Naive B cell (primary cell): ENCODE measurements at regions not wholly inside any gene's neighbourhood (a gene's known extent, or its start where the extent isn't known, plus 50 kb on each side); places are given as distances from the start of the nearest gene placed in this dataset.
"Not testable (repeated sequence)": the region's sequence is repeated elsewhere in the genome, so short reads cannot be mapped to it uniquely, and the experiment has no call there.

Experiments used
- ATAC-seq, 2 donors: fragments of 150-1000 bp; cut with Tn5 transposase; 2 replicates each; pipeline ENCODE4 v1.10.0; 2021; ENCODE audit warnings: low read depth in 2 of 2, mild to moderate bottlenecking in 2 of 2, moderate library complexity in 2 of 2
- DNase-seq: peaks from one replicate; pipeline ENCODE4 v3.0.0; 2022
- H3K27ac Mint-ChIP-seq, 6 donors: one replicate each; pipeline ENCODE4 v1.8.0; 2020 to 2022; ENCODE audit warnings: mild to moderate bottlenecking in 6 of 6, mixed read lengths in 6 of 6, moderate library complexity in 5 of 6, inconsistent platforms in 2 of 6
- H3K27me3 Mint-ChIP-seq, 3 donors: one replicate each; pipeline ENCODE4 v1.8.0; 2021 to 2022; ENCODE audit warnings: mixed read lengths in 3 of 3, mild to moderate bottlenecking in 1 of 3
- H3K36me3 Mint-ChIP-seq, 2 donors: one replicate each; pipeline ENCODE4 v1.8.0; 2020 to 2022; ENCODE audit warnings: mixed read lengths in 2 of 2, inconsistent platforms in 1 of 2, mild to moderate bottlenecking in 1 of 2
- H3K4me1 Mint-ChIP-seq, 3 donors: one replicate each; pipeline ENCODE4 v1.8.0; 2020 to 2022; ENCODE audit warnings: mixed read lengths in 3 of 3, inconsistent platforms in 1 of 3, mild to moderate bottlenecking in 1 of 3, moderate library complexity in 1 of 3
- H3K4me3 Mint-ChIP-seq, 8 donors: one replicate each; pipeline ENCODE4 v1.8.0; 2020 to 2022; ENCODE audit warnings: mild to moderate bottlenecking in 8 of 8, mixed read lengths in 8 of 8, moderate library complexity in 8 of 8, inconsistent platforms in 2 of 8
- H3K9me3 Mint-ChIP-seq, 7 donors: one replicate each; pipeline ENCODE4 v1.8.0; 2020 to 2022; ENCODE audit warnings: mixed read lengths in 7 of 7, mild to moderate bottlenecking in 5 of 7, inconsistent platforms in 2 of 7, moderate library complexity in 1 of 7

DNA sequence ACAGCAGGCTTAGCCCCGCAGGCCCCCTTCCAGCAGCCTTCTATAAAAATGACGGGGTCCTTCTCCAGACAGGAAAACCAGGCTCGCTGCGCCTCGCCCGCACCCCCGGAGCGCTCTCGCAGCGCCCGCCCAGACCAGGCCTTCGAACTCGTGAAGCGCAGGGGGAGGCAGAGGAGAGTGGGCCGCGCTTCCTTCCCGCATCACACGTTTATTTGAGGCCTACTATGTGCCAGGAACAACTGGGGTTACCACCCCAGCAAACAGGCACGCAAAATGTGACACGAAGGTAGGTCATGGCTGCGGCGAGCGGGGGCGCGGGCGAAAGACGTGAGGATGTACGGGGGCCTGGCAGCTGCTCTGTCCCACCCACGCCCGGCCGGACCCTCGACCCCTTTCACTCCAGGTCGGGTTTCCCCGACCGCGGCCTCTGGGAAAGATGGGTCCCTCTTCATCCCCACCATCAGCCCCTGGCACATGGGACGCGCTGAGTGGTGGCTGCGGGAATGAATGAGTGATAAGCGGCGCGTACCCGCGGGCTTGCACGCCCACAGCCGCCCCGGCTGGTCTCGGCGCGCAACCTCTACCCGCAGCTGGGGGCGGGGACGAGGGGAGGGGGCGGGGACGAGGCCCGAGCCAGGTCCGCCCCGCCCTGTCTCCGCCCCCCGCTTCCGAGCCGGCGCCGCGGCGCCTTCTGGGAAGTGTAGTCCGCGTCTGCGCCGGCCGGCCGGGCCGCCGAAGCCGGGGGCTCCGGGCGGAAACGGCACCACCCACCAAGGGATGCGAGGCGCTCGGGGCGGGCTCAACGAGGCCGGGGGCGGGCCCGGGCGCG lies 59.1 kb downstream of the ZNF467 start:
- peaks cover 7 to 27% (median 23%) of the 10 kb centered on the region in 7 donors for H3K9me3 Mint-ChIP-seq
- peaks cover 16 to 26% (median 16%) of the 10 kb centered on the region in 3 donors for H3K4me1 Mint-ChIP-seq
- ATAC-seq (peak; percentile 87 to 89), DNase-seq (peak; percentile 81)
- no peaks in the 10 kb centered on the region for H3K27me3 Mint-ChIP-seq
- H3K36me3 Mint-ChIP-seq: peaks cover 3 to 15% of the 10 kb centered on the region in 2 donors
- peak overlapping the region; percentile 73 to 93 (median 85) for H3K4me3 Mint-ChIP-seq
- H3K27ac Mint-ChIP-seq: peak overlapping the region in 2 of 6 donors; percentile 47 to 62

DNA sequence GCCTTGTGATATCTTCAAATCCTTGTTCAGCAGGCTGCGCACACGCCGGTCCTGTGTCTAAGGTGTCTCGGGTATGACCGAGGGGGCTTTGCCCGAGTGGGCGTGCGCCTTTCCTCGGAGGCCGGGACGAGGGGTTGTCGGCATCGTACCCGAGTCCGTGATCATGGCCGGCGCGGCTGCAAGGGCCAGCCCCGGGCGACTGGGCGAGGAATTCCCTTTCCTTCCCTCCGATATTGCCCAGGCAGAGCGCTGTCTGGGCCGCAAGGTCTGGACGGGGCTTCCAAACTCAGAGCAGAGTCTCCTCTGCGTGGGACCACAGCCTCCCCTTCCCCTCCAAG lies 59.7 kb downstream of the ZNF467 start:
- peak overlapping the region in 1 of 6 donors; percentile 62 for H3K27ac Mint-ChIP-seq
- no peaks in the 10 kb centered on the region for H3K27me3 Mint-ChIP-seq
- H3K9me3 Mint-ChIP-seq: peaks cover 7 to 28% (median 23%) of the 10 kb centered on the region in 7 donors
- peak overlapping the region; percentile 56 to 93 (median 82) for H3K4me3 Mint-ChIP-seq
- peaks cover 16 to 24% (median 16%) of the 10 kb centered on the region in 3 donors for H3K4me1 Mint-ChIP-seq
- ATAC-seq (no peak), DNase-seq (no peak)
- peaks cover 6 to 16% of the 10 kb centered on the region in 2 donors for H3K36me3 Mint-ChIP-seq

DNA sequence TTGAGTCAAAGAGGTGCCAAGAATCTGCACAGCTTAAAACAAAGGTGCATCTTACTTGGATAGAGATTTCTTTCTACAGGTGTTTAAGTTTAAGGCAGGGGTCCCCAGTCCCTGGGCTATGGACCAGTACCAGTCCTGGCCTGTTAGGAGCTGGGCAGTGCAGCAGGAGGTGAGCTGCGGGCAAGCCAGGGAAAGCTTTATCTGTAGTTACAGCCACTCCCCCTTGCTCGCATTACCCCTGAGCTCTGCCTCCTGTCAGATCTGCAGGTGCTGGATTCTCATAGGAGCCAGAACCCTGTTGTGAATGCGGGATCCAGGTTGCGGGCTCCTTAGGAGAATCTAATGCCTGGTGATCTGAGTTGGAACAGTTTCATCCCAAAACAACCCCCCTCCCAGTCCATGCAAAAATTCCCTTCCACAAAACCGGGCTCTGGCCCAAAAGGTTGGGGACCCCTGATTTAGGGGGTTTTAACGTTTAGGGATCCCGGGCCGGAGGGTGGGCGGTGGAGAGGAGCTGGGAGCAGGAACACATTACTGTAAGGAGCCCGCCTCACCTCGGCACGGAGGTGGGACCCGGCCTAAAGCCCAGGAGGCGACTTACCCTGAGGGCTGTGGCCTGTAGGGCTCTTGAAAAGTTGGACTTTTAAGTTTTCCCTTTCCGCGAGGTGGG lies 60.2 kb downstream of the ZNF467 start:
- DNase-seq (no peak), ATAC-seq (no peak)
- Mint-ChIP-seq H3K27me3 (no peaks in the 10 kb centered on the region), H3K4me3 (peak overlapping the region; percentile 56 to 93 (median 80)), H3K9me3 (peaks cover 7 to 32% (median 23%) of the 10 kb centered on the region in 7 donors), H3K27ac (no peak overlapping the region), H3K36me3 (peaks cover 6 to 16% of the 10 kb centered on the region in 2 donors), H3K4me1 (peaks cover 16 to 23% (median 16%) of the 10 kb centered on the region in 3 donors)

DNA sequence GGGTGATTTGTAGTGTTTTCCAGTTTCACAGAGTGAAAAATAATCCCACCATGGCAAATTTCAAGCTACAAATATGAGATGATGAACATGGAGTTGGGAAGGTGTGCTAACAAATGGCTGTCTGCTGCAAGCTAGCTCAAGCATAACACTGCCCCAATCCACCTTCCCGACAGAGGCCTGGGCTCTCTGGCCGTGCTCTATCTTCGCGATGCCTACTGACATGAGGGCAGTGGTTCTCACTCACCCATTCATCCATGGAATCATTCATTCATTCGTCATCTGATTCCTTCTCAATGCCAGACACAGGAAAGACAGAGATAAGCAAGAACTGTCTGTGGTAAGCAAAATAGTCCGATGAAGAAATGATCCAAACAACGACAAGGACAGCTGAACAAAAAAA lies 65.4 kb downstream of the ZNF467 start:
- Mint-ChIP-seq H3K4me1 (peaks cover 0 to 3% (median 0%) of the 10 kb centered on the region in 3 donors), H3K4me3 (no peak overlapping the region), H3K9me3 (peaks cover 7 to 32% (median 23%) of the 10 kb centered on the region in 7 donors), H3K27me3 (peaks cover 18 to 32% (median 20%) of the 10 kb centered on the region in 3 donors), H3K27ac (no peak overlapping the region), H3K36me3 (peaks cover 6 to 27% of the 10 kb centered on the region in 2 donors)
- ATAC-seq (no peak), DNase-seq (no peak)

DNA sequence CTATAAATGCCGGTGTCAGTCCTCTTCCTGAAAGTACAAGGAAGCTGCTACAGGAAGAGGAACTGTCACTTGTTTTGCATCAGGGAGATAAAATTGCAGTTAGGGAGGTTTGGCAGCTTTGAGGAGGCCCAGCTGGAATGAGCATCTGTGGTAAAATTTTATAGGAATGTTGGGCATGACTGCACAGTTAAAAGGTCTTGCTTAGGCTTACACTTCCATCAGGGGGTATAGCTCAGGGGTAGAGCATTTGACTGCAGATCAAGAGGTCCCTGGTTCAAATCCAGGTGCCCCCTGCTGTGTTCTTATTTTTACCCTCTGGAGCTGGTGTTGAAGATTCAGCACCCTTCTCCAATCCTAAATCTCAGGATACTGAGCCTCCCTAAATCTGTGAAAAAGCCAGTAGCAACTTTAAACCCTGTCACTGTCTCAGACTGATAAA lies 65.9 kb downstream of the ZNF467 start:
- Mint-ChIP-seq H3K27me3 (peaks cover 18 to 38% (median 26%) of the 10 kb centered on the region in 3 donors), H3K36me3 (peaks cover 6 to 27% of the 10 kb centered on the region in 2 donors), H3K4me3 (no peak overlapping the region), H3K9me3 (peaks cover 7 to 36% (median 25%) of the 10 kb centered on the region in 7 donors), H3K27ac (peak overlapping the region in 1 of 6 donors; percentile 47), H3K4me1 (peaks cover 0 to 3% (median 0%) of the 10 kb centered on the region in 3 donors)
- ATAC-seq (no peak), DNase-seq (no peak)

DNA sequence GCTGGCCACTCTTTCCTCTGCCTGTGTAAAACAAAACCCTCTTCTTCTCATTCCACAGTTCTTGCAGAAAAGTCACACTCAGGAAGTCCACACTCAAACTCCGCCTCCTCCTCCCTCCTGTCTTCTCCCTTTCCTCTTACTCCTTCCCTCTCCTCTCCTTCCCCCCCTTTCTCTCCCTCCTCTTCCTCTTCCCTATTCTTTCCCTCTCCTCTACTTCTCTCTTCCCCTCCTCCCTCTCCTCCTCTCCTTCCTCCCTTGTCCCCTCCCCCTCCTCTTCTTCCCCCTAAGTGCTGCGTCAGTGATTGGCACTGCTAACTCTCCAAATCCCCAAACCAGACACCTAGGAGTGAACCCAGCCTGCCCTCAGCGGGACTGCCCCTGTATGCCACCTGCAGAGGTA lies 67.0 kb downstream of the ZNF467 start:
- peaks cover 18 to 38% (median 31%) of the 10 kb centered on the region in 3 donors for H3K27me3 Mint-ChIP-seq
- no peak overlapping the region for H3K27ac Mint-ChIP-seq
- H3K9me3 Mint-ChIP-seq: peaks cover 6 to 32% (median 19%) of the 10 kb centered on the region in 7 donors
- DNase-seq (no peak), ATAC-seq (no peak)
- peaks cover 0 to 3% (median 0%) of the 10 kb centered on the region in 3 donors for H3K4me1 Mint-ChIP-seq
- peaks cover 6 to 26% of the 10 kb centered on the region in 2 donors for H3K36me3 Mint-ChIP-seq
- no peak overlapping the region for H3K4me3 Mint-ChIP-seq

DNA sequence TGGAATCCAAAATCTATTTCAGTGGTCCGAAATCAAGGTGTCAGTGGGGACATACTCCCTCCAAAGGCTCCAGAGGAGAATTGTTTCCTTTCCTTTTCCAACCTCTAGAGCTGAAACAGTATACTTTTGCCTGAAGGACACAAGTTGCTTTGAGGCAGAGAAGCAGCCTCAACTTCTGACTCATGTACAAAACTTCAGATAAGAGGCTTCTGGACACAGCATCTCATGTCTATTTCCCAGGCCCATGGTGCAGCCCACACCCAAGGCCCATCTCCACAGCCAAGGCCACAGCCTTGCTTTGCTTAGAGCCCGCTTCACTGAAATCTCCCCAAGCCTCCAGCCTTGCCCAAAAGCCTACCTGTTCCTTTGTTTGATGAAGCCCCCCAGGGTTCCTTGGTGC lies 68.9 kb downstream of the ZNF467 start:
- no peak for ATAC-seq
- H3K4me3 Mint-ChIP-seq: no peak overlapping the region
- H3K4me1 Mint-ChIP-seq: peaks cover 0 to 3% (median 0%) of the 10 kb centered on the region in 3 donors
- peaks cover 25 to 38% (median 31%) of the 10 kb centered on the region in 3 donors for H3K27me3 Mint-ChIP-seq
- peak overlapping the region in 1 of 6 donors; percentile 49 for H3K27ac Mint-ChIP-seq
- H3K9me3 Mint-ChIP-seq: peaks cover 0 to 20% (median 9%) of the 10 kb centered on the region in 7 donors
- no peak for DNase-seq
- H3K36me3 Mint-ChIP-seq: peaks cover 4 to 21% of the 10 kb centered on the region in 2 donors

DNA sequence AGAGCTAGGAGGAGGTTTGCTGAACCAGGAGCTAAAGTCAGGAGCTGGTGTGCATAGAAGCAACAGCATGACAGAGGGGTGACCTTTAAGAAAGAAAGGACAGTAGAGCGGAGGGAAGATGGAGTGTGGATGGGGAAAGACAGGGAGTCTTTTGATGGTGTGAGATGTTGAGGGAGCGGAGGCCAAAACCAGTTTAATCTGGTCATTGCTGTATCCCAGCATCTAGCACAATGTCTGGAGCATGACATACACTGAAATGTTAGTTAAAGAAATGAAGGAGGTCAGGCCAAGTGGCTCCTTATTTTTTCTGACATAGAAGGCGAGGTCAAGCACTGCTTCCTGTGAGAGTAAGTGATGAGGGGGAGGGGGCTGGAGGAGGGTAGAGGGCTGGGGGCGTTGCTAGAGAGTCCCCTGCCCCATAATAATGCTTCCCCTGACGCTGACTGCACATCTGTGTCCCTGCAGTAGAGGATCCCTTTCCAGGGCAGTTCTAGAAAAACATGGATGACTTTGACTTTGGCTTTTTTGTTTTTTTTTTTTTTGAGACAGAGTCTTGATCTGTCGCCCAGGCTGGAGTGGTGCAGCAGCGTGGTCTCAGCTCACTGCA lies 70.2 kb downstream of the ZNF467 start:
- DNase-seq: no peak
- peaks cover 0 to 3% (median 0%) of the 10 kb centered on the region in 3 donors for H3K4me1 Mint-ChIP-seq
- H3K27ac Mint-ChIP-seq: no peak overlapping the region
- H3K36me3 Mint-ChIP-seq: peaks cover 2 to 26% of the 10 kb centered on the region in 2 donors
- H3K27me3 Mint-ChIP-seq: peaks cover 25 to 38% (median 31%) of the 10 kb centered on the region in 3 donors
- peaks cover 0 to 21% (median 11%) of the 10 kb centered on the region in 7 donors for H3K9me3 Mint-ChIP-seq
- ATAC-seq: no peak
- H3K4me3 Mint-ChIP-seq: no peak overlapping the region

DNA sequence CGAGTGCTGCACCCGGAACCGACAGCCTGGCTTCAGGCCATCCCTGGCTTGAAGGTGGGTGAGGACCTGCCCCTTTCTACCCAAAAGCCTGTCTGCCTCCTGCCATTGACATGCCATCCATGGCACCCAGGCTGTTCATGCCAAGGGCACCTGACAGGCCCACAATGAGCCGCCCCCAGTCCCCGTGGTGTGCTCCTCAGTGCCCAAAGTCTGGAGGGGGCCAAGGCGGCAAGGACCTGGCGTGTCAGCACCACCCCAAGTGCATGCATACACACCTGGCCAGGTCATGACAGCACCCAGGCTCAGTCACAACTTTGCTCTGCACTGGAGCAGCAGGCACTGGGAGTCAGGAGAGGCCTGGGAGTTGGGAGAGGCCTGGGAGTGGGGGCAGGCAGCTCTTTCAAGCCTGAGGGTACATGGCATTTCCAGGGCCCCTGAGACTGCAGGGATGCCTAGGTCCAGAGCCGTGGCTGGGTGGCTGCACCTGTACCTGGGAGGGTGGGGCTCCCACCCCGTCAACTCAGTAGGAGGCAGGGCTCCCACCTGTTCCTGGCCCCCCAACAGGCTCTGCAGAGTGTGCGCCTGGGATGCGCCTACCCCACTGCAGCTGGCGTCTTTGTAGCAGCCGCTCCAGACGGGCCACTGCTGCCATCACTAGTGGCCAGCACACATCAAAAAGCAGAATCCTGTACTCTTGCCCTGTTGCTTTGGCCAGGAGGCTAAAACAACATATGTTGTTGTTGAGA lies 71.7 kb downstream of the ZNF467 start:
- H3K9me3 Mint-ChIP-seq: peaks cover 0 to 32% (median 21%) of the 10 kb centered on the region in 7 donors
- peaks cover 16 to 31% (median 24%) of the 10 kb centered on the region in 3 donors for H3K27me3 Mint-ChIP-seq
- peaks cover 4 to 19% of the 10 kb centered on the region in 2 donors for H3K36me3 Mint-ChIP-seq
- H3K27ac Mint-ChIP-seq: no peak overlapping the region
- ATAC-seq (no peak), DNase-seq (no peak)
- H3K4me3 Mint-ChIP-seq: no peak overlapping the region
- no peaks in the 10 kb centered on the region for H3K4me1 Mint-ChIP-seq

DNA sequence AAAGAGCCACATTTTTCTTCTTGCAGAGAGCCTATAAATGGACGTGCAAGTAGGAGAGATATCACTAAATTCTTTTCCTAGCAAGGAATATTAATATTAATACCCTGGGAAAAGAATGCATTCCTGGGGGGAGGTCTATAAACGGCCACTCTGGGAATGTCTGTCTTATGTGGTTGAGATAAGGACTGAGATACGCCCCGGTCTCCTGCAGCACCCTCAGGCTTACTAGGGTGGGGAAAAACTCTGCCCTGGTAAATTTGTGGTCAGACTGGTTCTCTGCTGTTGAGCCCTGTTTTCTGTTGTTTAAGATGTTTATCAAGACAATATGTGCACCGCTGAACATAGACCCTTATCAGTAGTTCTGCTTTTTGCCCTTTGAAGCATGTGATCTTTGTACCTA lies 75.6 kb downstream of the ZNF467 start:
- Mint-ChIP-seq H3K36me3 (peaks cover 4 to 16% of the 10 kb centered on the region in 2 donors), H3K27me3 (peaks cover 15 to 32% (median 26%) of the 10 kb centered on the region in 3 donors), H3K9me3 (peaks cover 0 to 39% (median 25%) of the 10 kb centered on the region in 7 donors)
- DNase-seq, H3K4me3 Mint-ChIP-seq, H3K27ac Mint-ChIP-seq, ATAC-seq, H3K4me1 Mint-ChIP-seq: not testable (repeated sequence)

DNA sequence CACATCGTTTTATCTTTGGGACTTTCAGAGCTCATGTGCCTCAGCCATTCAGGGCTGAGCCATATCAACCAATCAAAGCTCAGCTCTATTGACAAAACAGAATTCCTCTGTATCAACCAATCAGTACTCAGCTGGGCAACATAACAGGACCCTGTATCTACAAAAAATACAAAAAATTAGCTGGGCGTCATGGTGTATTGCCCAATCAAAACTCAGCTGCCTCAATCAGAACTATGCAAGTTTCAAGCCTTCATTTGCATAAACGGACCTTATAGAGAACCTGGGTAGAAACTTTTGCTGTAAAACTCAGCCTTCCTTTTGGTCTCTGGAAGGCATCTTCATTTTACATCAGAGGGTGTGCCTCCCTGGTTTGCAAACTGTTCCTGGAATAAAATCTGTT lies 77.1 kb downstream of the ZNF467 start:
- H3K4me1 Mint-ChIP-seq: peaks cover 0 to 4% (median 0%) of the 10 kb centered on the region in 3 donors
- DNase-seq: no peak
- peaks cover 15 to 40% (median 38%) of the 10 kb centered on the region in 3 donors for H3K27me3 Mint-ChIP-seq

DNA sequence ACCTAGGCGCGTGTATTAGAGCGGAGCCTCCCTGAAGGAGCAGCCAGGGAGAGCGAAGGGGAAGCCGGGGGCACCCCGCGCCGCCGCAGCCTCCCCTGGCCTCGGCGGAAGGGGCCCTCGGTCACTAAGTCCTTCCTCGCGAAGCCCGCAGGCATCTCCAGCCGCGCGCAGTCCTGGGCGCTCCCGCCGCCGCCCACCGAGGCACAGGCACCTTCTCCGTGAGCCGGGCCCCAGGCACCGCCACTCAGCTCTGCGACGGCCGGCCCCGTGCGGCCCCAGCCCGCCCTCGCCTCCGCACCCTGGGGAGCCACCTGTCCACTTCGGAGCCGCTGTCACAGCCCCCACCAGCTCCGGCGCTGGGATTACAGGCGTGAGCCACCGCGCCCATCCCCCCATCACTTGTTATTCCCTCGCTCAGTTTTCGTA lies 80.8 kb downstream of the ZNF467 start:
- H3K4me1 Mint-ChIP-seq: peaks cover 0 to 4% (median 0%) of the 10 kb centered on the region in 3 donors
- H3K4me3 Mint-ChIP-seq: peak overlapping the region in 1 of 8 donors; percentile 69
- peaks cover 0 to 34% (median 14%) of the 10 kb centered on the region in 7 donors for H3K9me3 Mint-ChIP-seq
- ATAC-seq: no peak
- no peaks in the 10 kb centered on the region for H3K36me3 Mint-ChIP-seq
- peaks cover 44 to 72% (median 65%) of the 10 kb centered on the region in 3 donors for H3K27me3 Mint-ChIP-seq
- no peak overlapping the region for H3K27ac Mint-ChIP-seq
- DNase-seq: no peak

More for the DNA sequence above, 77.1 kb downstream of the ZNF467 start:
- Mint-ChIP-seq H3K9me3 (peaks cover 0 to 39% (median 27%) of the 10 kb centered on the region in 7 donors), H3K4me3 (no peak overlapping the region), H3K27ac (no peak overlapping the region), H3K36me3 (peaks cover 4 to 16% of the 10 kb centered on the region in 2 donors)
- no peak for ATAC-seq
